Stimulated activated memory B cell treated with anti-CD40 and anti-IgM and Interleukin-4, amounts not matched to agents 10 μg/mL and 1 μg/mL and 100 μg/mL, for 72 hours (primary cell): ENCODE measurements at regions not wholly inside any gene's neighbourhood (a gene's known extent, or its start where the extent isn't known, plus 50 kb on each side); places are given as distances from the start of the nearest gene placed in this dataset.
"Not testable (repeated sequence)": the region's sequence is repeated elsewhere in the genome, so short reads cannot be mapped to it uniquely, and the experiment has no call there.

Experiments used
- ATAC-seq: fragments of 150-1000 bp; cut with Tn5 transposase; 2 replicates; pipeline ENCODE4 v1.10.0; 2021
- H3K27ac Mint-ChIP-seq: one replicate; pipeline ENCODE4 v1.8.0; 2022; ENCODE audit warnings: mild to moderate bottlenecking, mixed read lengths
- H3K27me3 Mint-ChIP-seq: one replicate; pipeline ENCODE4 v1.8.0; 2022; ENCODE audit warnings: mixed read lengths
- H3K36me3 Mint-ChIP-seq: one replicate; pipeline ENCODE4 v1.8.0; 2022; ENCODE audit warnings: mixed read lengths
- H3K4me1 Mint-ChIP-seq: one replicate; pipeline ENCODE4 v1.8.0; 2022; ENCODE audit warnings: mixed read lengths
- H3K4me3 Mint-ChIP-seq: one replicate; pipeline ENCODE4 v1.8.0; 2022; ENCODE audit warnings: mild to moderate bottlenecking, moderate library complexity, mixed read lengths
- H3K9me3 Mint-ChIP-seq: one replicate; pipeline ENCODE4 v1.8.0; 2022; ENCODE audit warnings: mixed read lengths

GRCh38 chr11:80921310-80921709, 1480.5 kb upstream of the TENM4 start:
- not testable (repeated sequence) for ATAC-seq, H3K9me3 Mint-ChIP-seq, H3K4me1 Mint-ChIP-seq, H3K27me3 Mint-ChIP-seq, H3K36me3 Mint-ChIP-seq, H3K27ac Mint-ChIP-seq, H3K4me3 Mint-ChIP-seq

GRCh38 chr11:80916173-80916798, 1475.5 kb upstream of the TENM4 start:
- Mint-ChIP-seq H3K4me1 (no peaks in the 10 kb centered on the region), H3K9me3 (no peaks in the 10 kb centered on the region), H3K4me3 (no peak overlapping the region), H3K27me3 (no peaks in the 10 kb centered on the region), H3K36me3 (no peaks in the 10 kb centered on the region), H3K27ac (no peak overlapping the region)
- no peak for ATAC-seq

- H3K27me3 Mint-ChIP-seq: no peaks in the 10 kb centered on the region
- no peak for ATAC-seq
- no peak overlapping the region for H3K27ac Mint-ChIP-seq
- H3K4me3 Mint-ChIP-seq: no peak overlapping the region
- H3K9me3 Mint-ChIP-seq: no peaks in the 10 kb centered on the region
- no peaks in the 10 kb centered on the region for H3K36me3 Mint-ChIP-seq
- no peaks in the 10 kb centered on the region for H3K4me1 Mint-ChIP-seq
These were observed 1473.5 kb upstream of the TENM4 start for GRCh38 chr11:80914311-80914710.

- Mint-ChIP-seq H3K4me1 (no peaks in the 10 kb centered on the region), H3K4me3 (no peak overlapping the region), H3K27me3 (no peaks in the 10 kb centered on the region), H3K27ac (no peak overlapping the region), H3K36me3 (no peaks in the 10 kb centered on the region), H3K9me3 (no peaks in the 10 kb centered on the region)
- no peak for ATAC-seq
These were observed 1470.8 kb upstream of the TENM4 start for GRCh38 chr11:80911666-80912065.

- Mint-ChIP-seq H3K4me1 (peaks cover 7% of the 10 kb centered on the region), H3K9me3 (no peaks in the 10 kb centered on the region), H3K27me3 (peaks cover 9% of the 10 kb centered on the region), H3K36me3 (no peaks in the 10 kb centered on the region), H3K27ac (no peak overlapping the region), H3K4me3 (no peak overlapping the region)
- ATAC-seq: no peak
These were observed 1459.4 kb upstream of the TENM4 start for GRCh38 chr11:80900265-80900664.

- peaks cover 7% of the 10 kb centered on the region for H3K4me1 Mint-ChIP-seq
- no peak for ATAC-seq
- peaks cover 9% of the 10 kb centered on the region for H3K27me3 Mint-ChIP-seq
- no peak overlapping the region for H3K27ac Mint-ChIP-seq
- no peak overlapping the region for H3K4me3 Mint-ChIP-seq
- no peaks in the 10 kb centered on the region for H3K36me3 Mint-ChIP-seq
- H3K9me3 Mint-ChIP-seq: no peaks in the 10 kb centered on the region
These were observed 1458.6 kb upstream of the TENM4 start for GRCh38 chr11:80899381-80899780.

- H3K27ac Mint-ChIP-seq: no peak overlapping the region
- ATAC-seq: no peak
- H3K27me3 Mint-ChIP-seq: peaks cover 9% of the 10 kb centered on the region
- no peaks in the 10 kb centered on the region for H3K9me3 Mint-ChIP-seq
- H3K36me3 Mint-ChIP-seq: no peaks in the 10 kb centered on the region
- H3K4me3 Mint-ChIP-seq: no peak overlapping the region
- peaks cover 7% of the 10 kb centered on the region for H3K4me1 Mint-ChIP-seq
These were observed 1458.1 kb upstream of the TENM4 start for GRCh38 chr11:80898910-80899309.

- H3K27me3 Mint-ChIP-seq: no peaks in the 10 kb centered on the region
- H3K27ac Mint-ChIP-seq: no peak overlapping the region
- H3K4me1 Mint-ChIP-seq: no peaks in the 10 kb centered on the region
- H3K9me3 Mint-ChIP-seq: peaks cover 4% of the 10 kb centered on the region
- no peaks in the 10 kb centered on the region for H3K36me3 Mint-ChIP-seq
- no peak overlapping the region for H3K4me3 Mint-ChIP-seq
- ATAC-seq: no peak
These were observed 1445.9 kb upstream of the TENM4 start for GRCh38 chr11:80886684-80887083.

- Mint-ChIP-seq H3K27me3 (no peaks in the 10 kb centered on the region), H3K4me1 (no peaks in the 10 kb centered on the region), H3K4me3 (no peak overlapping the region), H3K9me3 (peaks cover 5% of the 10 kb centered on the region), H3K36me3 (no peaks in the 10 kb centered on the region), H3K27ac (no peak overlapping the region)
- ATAC-seq: no peak
These were observed 1432.6 kb upstream of the TENM4 start for GRCh38 chr11:80873310-80873999.

- no peaks in the 10 kb centered on the region for H3K36me3 Mint-ChIP-seq
- H3K27me3 Mint-ChIP-seq: no peaks in the 10 kb centered on the region
- no peak overlapping the region for H3K4me3 Mint-ChIP-seq
- ATAC-seq: no peak
- H3K27ac Mint-ChIP-seq: no peak overlapping the region
- H3K4me1 Mint-ChIP-seq: no peaks in the 10 kb centered on the region
- peaks cover 5% of the 10 kb centered on the region for H3K9me3 Mint-ChIP-seq
These were observed 1431.4 kb upstream of the TENM4 start for GRCh38 chr11:80872116-80872728.

GRCh38 chr11:80868831-80869230, 1428.0 kb upstream of the TENM4 start:
- no peaks in the 10 kb centered on the region for H3K27me3 Mint-ChIP-seq
- H3K4me1 Mint-ChIP-seq: no peaks in the 10 kb centered on the region
- ATAC-seq: no peak
- no peaks in the 10 kb centered on the region for H3K36me3 Mint-ChIP-seq
- peaks cover 2% of the 10 kb centered on the region for H3K9me3 Mint-ChIP-seq
- no peak overlapping the region for H3K4me3 Mint-ChIP-seq
- no peak overlapping the region for H3K27ac Mint-ChIP-seq

- Mint-ChIP-seq H3K36me3 (no peaks in the 10 kb centered on the region), H3K27ac (no peak overlapping the region), H3K27me3 (no peaks in the 10 kb centered on the region), H3K4me3 (no peak overlapping the region), H3K9me3 (no peaks in the 10 kb centered on the region), H3K4me1 (no peaks in the 10 kb centered on the region)
- ATAC-seq: no peak
These were observed 1421.2 kb upstream of the TENM4 start for GRCh38 chr11:80862011-80862410.

- Mint-ChIP-seq H3K27me3 (no peaks in the 10 kb centered on the region), H3K27ac (no peak overlapping the region), H3K4me1 (no peaks in the 10 kb centered on the region), H3K36me3 (no peaks in the 10 kb centered on the region), H3K9me3 (no peaks in the 10 kb centered on the region), H3K4me3 (no peak overlapping the region)
- ATAC-seq: no peak
These were observed 1420.4 kb upstream of the TENM4 start for GRCh38 chr11:80861193-80861592.

- no peak for ATAC-seq
- Mint-ChIP-seq H3K9me3 (no peaks in the 10 kb centered on the region), H3K4me3 (no peak overlapping the region), H3K36me3 (no peaks in the 10 kb centered on the region), H3K27me3 (no peaks in the 10 kb centered on the region), H3K27ac (no peak overlapping the region), H3K4me1 (no peaks in the 10 kb centered on the region)
These were observed 1419.8 kb upstream of the TENM4 start for GRCh38 chr11:80860632-80861031.

- Mint-ChIP-seq H3K9me3 (peaks cover 3% of the 10 kb centered on the region), H3K4me1 (no peaks in the 10 kb centered on the region), H3K27me3 (no peaks in the 10 kb centered on the region), H3K36me3 (no peaks in the 10 kb centered on the region), H3K27ac (no peak overlapping the region), H3K4me3 (no peak overlapping the region)
- ATAC-seq: no peak
These were observed 1415.2 kb upstream of the TENM4 start for GRCh38 chr11:80856066-80856465.

- H3K36me3 Mint-ChIP-seq: no peaks in the 10 kb centered on the region
- ATAC-seq: no peak
- peaks cover 3% of the 10 kb centered on the region for H3K9me3 Mint-ChIP-seq
- no peak overlapping the region for H3K27ac Mint-ChIP-seq
- H3K4me1 Mint-ChIP-seq: no peaks in the 10 kb centered on the region
- H3K27me3 Mint-ChIP-seq: no peaks in the 10 kb centered on the region
- no peak overlapping the region for H3K4me3 Mint-ChIP-seq
These were observed 1414.6 kb upstream of the TENM4 start for GRCh38 chr11:80855426-80855825.
